Esophagus muscularis mucosa (tissue), 4 donors: ENCODE measurements at regions not wholly inside any gene's neighbourhood (a gene's known extent, or its start where the extent isn't known, plus 50 kb on each side); places are given as distances from the start of the nearest gene placed in this dataset.

ENCODE experiments used
- DNase-seq: peaks from one replicate; pipeline ENCODE4 v3.0.0-alpha.2; 2017; ENCODE audit errors: extremely low spot score
- H3K27ac ChIP-seq, 4 donors: fragments of 200-600 bp; sonication (generic); replicated peaks in 1 of 4; 1 replicate in 3 of 4; 2 replicates in 1 of 4; pipeline ENCODE4 v1.5.1; 2016 to 2019; ENCODE audit warnings: mild to moderate bottlenecking in 1 of 4
- H3K27me3 ChIP-seq, 4 donors: fragments of 200-600 bp; sonication (generic); one replicate each; pipeline versions ENCODE4 v1.5.1 to v1.6.0; 2016 to 2019
- H3K36me3 ChIP-seq, 4 donors: fragments of 200-600 bp; sonication (generic); one replicate each; pipeline ENCODE4 v1.5.1; 2016 to 2019
- H3K4me1 ChIP-seq, 4 donors: fragments of 200-600 bp; sonication (generic); one replicate each; pipeline ENCODE4 v1.5.1; 2016 to 2019
- H3K4me3 ChIP-seq, 4 donors: fragments of 200-600 bp; sonication (generic); 1 replicate in 2 of 4; 2 replicates in 2 of 4; pipeline ENCODE4 v1.5.1; 2016 to 2019; ENCODE audit warnings: mild to moderate bottlenecking in 4 of 4, moderate library complexity in 1 of 4
- H3K9me3 ChIP-seq, 4 donors: fragments of 200-600 bp; sonication (generic); 1 replicate in 3 of 4; 2 replicates in 1 of 4; pipeline ENCODE4 v1.5.1; 2016 to 2019
- CTCF ChIP-seq, 3 experiments: fragments of 200-600 bp in 2 of 3; fragments of 450-650 bp in 1 of 3; sonication (generic) in 2 of 3; IDR thresholded peaks; one replicate each; pipeline ENCODE4 v1.5.1; 2017 to 2019; ENCODE audit warnings: antibody characterized with exemption in 3 of 3, mild to moderate bottlenecking in 2 of 3, moderate library complexity in 1 of 3
- EP300 ChIP-seq: sonication (generic); formaldehyde crosslinking; IDR thresholded peaks from one replicate; pipeline ENCODE4 v1.6.1; 2017; ENCODE audit warnings: antibody characterized with exemption
- POLR2A ChIP-seq: fragments of 450-650 bp; IDR thresholded peaks from one replicate; pipeline ENCODE4 v1.6.1; 2017; ENCODE audit warnings: antibody characterized with exemption, moderate library complexity, mild to moderate bottlenecking, low read depth
- POLR2AphosphoS5 ChIP-seq, 2 donors: sonication (generic); formaldehyde crosslinking; IDR thresholded peaks; one replicate each; pipeline ENCODE4 v1.6.1; 2017; ENCODE audit warnings: antibody characterized with exemption in 2 of 2
- WGBS: methylation state at CpG from one replicate; pipeline ENCODE4 v1.1.5; 2018; 5-methylcytosine and 5-hydroxymethylcytosine counted together
- intact Hi-C: fragments of 100-400 bp; cut with DNase I; formaldehyde crosslinking; loops from one replicate; pipeline ENCODE4 v1.15.1; 2023

DNA sequence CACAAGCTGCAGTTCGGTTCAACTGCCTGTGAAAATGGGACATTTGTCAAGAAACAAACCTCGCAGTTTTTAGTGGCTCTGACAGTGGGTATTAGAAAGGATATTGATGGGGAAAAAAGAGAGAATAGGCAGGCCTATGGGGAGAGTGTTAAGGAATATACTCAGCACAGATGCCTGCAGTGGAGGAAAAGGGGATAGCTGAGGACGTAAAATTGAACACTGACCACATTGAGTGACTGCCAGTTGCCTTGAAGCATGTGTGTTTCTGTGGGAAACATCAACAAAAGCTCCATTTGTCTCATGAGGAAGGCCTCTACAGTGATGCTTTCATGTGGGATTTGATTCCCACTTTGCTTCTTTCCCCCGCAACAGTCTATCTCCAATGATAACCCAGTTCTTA is 1042.1 kb downstream of the TUSC7 start:
- Histone ChIP-seq H3K9me3 (no peaks in the 10 kb centered on the region), H3K27me3 (no peaks in the 10 kb centered on the region), H3K4me1 (no peaks in the 10 kb centered on the region), H3K36me3 (no peaks in the 10 kb centered on the region), H3K27ac (no peak overlapping the region), H3K4me3 (no peak overlapping the region)
- TF ChIP-seq POLR2AphosphoS5 (IDR thresholded peaks at IDR 0.05) (no peak), CTCF (IDR thresholded peaks at IDR 0.05) (no peak), EP300 (no peak), POLR2A (no peak)
- DNase-seq, result no peak
- 89% methylated on average over 4 of the region's 4 CpGs for WGBS
- intact Hi-C loops, result no loop called here

DNA sequence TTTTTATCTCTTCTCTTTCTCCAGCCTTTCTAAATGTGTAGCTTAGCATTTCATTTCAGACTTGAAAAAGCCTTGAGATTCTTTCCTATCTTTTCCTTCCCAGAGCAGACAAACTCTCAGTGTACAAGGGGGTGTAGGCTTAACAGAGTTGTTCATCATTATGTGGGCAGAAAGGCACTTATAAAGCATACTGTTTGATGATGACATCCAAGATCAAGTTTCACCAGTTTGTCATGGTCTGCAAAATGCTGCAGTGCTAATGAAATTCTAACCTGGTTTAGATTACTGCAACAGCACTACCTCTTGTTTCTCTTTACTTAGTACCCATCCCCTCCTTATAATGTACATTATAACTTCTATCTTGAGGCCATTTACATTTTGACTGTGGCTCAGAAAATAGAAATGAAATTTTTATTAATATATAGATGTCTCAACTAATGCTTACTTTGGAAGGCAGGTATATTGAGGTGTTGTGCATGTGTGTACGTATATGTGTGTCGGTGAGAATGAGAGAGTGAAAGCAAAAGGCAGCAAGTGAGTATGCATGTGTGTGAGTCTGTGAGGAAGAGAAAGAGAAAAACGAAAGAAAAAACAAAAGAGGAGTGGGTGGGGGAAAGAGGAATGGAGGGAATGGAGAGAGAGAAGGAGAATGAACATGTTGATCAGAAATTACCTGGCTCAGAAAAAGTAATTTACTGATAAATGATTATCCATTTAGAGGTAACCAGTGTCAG is 1043.6 kb downstream of the TUSC7 start:
- 88% methylated on average over 3 of the region's 3 CpGs for WGBS
- TF ChIP-seq CTCF (IDR thresholded peaks at IDR 0.05) (no peak), POLR2A (no peak), EP300 (no peak), POLR2AphosphoS5 (IDR thresholded peaks at IDR 0.05) (no peak)
- no peak overlapping the region for H3K27ac ChIP-seq
- H3K4me3 ChIP-seq, result no peak overlapping the region
- no peaks in the 10 kb centered on the region for H3K9me3 ChIP-seq
- intact Hi-C loops, result no loop called here
- no peaks in the 10 kb centered on the region for H3K36me3 ChIP-seq
- H3K4me1 ChIP-seq, result no peaks in the 10 kb centered on the region
- DNase-seq, result no peak
- no peaks in the 10 kb centered on the region for H3K27me3 ChIP-seq

- H3K36me3 ChIP-seq, result no peaks in the 10 kb centered on the region
- H3K9me3 ChIP-seq, result no peaks in the 10 kb centered on the region
- TF ChIP-seq POLR2AphosphoS5 (IDR thresholded peaks at IDR 0.05) (no peak), POLR2A (no peak), CTCF (IDR thresholded peaks at IDR 0.05) (no peak), EP300 (no peak)
- WGBS, result 86% methylated on average over 2 of the region's 2 CpGs
- intact Hi-C loops, result no loop called here
- H3K27me3 ChIP-seq, result no peaks in the 10 kb centered on the region
- H3K4me1 ChIP-seq, result no peaks in the 10 kb centered on the region
- no peak for DNase-seq
- H3K4me3 ChIP-seq, result no peak overlapping the region
- H3K27ac ChIP-seq, result no peak overlapping the region
Measured at GRCh38 chr3:117754058-117754457, 1044.5 kb downstream of the TUSC7 start.

- Histone ChIP-seq H3K4me3 (no peak overlapping the region), H3K9me3 (no peaks in the 10 kb centered on the region), H3K36me3 (no peaks in the 10 kb centered on the region), H3K27me3 (no peaks in the 10 kb centered on the region), H3K4me1 (no peaks in the 10 kb centered on the region), H3K27ac (no peak overlapping the region)
- no peak for DNase-seq
- TF ChIP-seq POLR2AphosphoS5 (IDR thresholded peaks at IDR 0.05) (no peak), POLR2A (no peak), EP300 (no peak), CTCF (IDR thresholded peaks at IDR 0.05) (no peak)
- 89% methylated on average over 2 of the region's 2 CpGs for WGBS
- intact Hi-C loops, result no loop called here
Measured at GRCh38 chr3:117754841-117755240, 1045.3 kb downstream of the TUSC7 start.

GRCh38 chr3:117756563-117756962 is 1047.0 kb downstream of the TUSC7 start:
- no peak overlapping the region for H3K4me3 ChIP-seq
- intact Hi-C loops, result no loop called here
- H3K4me1 ChIP-seq, result no peaks in the 10 kb centered on the region
- no peak for DNase-seq
- 33% methylated on average over 3 of the region's 3 CpGs for WGBS
- H3K27ac ChIP-seq, result no peak overlapping the region
- H3K9me3 ChIP-seq, result no peaks in the 10 kb centered on the region
- no peaks in the 10 kb centered on the region for H3K36me3 ChIP-seq
- TF ChIP-seq CTCF (IDR thresholded peaks at IDR 0.05) (no peak), POLR2AphosphoS5 (IDR thresholded peaks at IDR 0.05) (no peak), EP300 (no peak), POLR2A (no peak)
- no peaks in the 10 kb centered on the region for H3K27me3 ChIP-seq
